ENCODE measurements at regions not wholly inside any gene's neighbourhood (a gene's known extent, or its start where the extent isn't known, plus 50 kb on each side); places are given as distances from the start of the nearest gene placed in this dataset.

- TF ChIP-seq EZH2 (IDR thresholded peaks at IDR 0.05; ENCODE audit: low read depth) (no peak), CTCF (conservative IDR thresholded peaks at IDR 0.05) (no peak)
These were observed 254.7 kb upstream of the THUMPD2 start for GRCh38 chr2:40033781-40034180.
